Cardiac septum (tissue), 1 donor: ENCODE measurements at regions not wholly inside any gene's neighbourhood (a gene's known extent, or its start where the extent isn't known, plus 50 kb on each side); places are given as distances from the start of the nearest gene placed in this dataset.

Experiments used
- DNase-seq: peaks from one replicate; pipeline ENCODE4 v3.0.0-alpha.2; 2020; ENCODE audit warnings: low spot score
- intact Hi-C: fragments of 100-400 bp; cut with DNase I; formaldehyde crosslinking; loops from one replicate; pipeline ENCODE4 v1.14.0; 2022
- donor health status: DM: no; HTN: no; CAD: no.

DNA sequence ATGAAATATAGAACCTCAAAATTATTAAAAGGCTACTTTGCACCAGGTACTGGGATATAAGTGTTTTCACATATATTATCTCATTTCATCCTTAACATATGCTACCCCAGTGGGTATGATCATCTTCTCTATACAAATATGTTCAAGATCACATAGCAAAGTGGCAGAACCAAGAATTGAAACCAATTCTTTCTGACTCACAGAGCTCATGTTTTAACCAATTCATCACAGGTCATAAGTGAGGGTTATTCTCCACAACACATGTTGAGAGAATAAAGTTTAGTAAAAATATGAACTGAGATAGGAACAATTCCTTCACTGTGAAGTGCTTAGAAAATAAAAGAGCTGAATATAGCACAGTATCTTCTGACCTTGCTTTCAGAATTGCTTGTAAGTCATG, 442.9 kb upstream of the RASGEF1B start:
- intact Hi-C loops: no loop called here
- no peak for DNase-seq

DNA sequence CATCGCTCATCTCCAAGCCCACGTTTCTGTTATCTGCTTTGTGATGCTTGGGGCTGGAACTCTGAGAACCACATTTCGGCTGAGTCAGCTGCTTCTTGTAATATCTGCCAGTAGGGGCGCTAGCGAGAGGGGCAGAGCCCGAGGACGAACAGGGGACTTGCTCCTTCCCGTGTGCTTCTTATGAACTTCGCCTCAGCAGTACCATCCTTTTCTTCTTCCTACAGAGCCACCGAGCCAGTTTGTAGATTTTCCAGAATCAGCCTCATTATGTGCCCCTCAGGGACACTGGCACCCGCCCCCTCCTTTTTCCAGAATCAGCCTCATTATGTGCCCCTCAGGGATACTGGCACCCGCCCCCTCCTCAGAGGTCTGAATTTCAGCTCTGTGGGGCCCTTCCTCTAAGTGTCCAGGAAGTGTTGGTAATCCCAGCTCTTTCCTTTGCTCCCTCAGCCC, 441.7 kb upstream of the RASGEF1B start:
- intact Hi-C loops: no loop called here
- DNase-seq: no peak

DNA sequence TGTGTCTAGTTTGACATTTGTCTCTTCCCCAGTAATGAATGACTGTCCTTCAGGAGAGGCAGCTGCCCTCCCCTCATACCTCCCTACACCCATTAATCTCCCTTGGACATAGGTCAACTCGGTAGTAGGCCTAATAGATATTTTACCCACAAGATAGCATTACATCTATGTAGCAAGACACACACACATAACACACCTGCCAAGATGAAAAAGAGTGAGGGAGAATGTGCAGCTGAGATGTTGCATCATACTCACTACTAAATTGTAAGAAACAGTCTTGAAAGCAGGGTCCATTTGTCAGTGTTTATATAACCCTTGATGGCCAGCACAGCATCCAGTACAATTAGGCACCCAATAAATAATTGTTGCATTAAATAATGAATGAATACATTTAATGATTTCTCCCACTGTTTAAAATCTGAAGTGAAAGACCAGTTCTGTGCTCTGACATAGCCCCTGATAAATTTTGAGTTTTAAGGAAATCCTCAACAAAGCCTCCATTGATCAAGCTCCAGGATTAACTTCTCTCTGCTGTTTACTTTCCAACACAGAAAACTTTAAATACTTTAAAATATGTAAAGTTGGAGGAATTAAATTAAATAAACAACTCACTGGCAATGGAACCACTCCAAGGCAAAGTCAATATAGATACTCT, 440.8 kb upstream of the RASGEF1B start:
- DNase-seq: no peak
- intact Hi-C loops: no loop called here

DNA sequence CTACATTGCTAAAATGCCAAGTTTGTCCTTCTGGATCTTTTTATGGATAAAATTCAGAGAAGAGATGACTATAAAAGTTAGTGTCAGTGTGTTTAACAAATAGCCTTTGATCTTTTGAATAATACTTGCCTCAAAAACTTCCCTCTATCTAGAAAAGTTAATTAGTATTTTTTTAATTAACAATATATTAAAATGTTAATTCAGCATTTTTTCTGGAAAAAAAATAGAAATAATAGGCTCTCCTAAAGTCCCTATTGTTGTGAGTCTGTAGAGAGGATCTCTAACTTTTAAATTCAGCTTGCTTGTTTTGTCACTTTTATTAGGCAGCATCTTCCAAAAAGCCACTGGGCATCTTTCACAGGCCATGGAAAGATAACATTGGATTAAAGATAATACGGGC, 435.2 kb upstream of the RASGEF1B start:
- intact Hi-C loops: no loop called here

DNA sequence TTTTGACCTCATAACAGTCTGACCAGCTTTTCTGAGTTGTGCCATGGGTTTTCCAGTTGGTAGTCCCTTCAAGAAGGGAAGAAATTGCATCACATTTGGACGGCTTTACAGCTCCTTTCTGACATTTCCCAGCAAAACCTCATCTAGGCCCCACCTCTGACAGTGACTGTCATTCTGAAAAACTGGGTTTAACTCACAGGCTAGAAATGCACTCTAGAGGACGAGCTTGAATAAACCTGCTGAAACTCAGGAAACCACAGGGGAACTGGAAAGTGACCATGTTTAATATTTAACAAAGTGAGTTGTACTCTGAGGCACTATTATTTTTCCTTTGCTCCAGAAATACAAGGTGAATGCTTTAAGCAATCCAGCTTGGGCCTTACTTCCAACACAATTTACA, 434.3 kb upstream of the RASGEF1B start:
- no peak for DNase-seq

More for the DNA sequence above, 435.2 kb upstream of the RASGEF1B start:
- no peak for DNase-seq

GRCh38 chr4:81904121-81904520, 432.4 kb upstream of the RASGEF1B start:
- DNase-seq: no peak
- intact Hi-C loops: no loop called here

More for the DNA sequence above, 434.3 kb upstream of the RASGEF1B start:
- intact Hi-C loops: no loop called here

DNA sequence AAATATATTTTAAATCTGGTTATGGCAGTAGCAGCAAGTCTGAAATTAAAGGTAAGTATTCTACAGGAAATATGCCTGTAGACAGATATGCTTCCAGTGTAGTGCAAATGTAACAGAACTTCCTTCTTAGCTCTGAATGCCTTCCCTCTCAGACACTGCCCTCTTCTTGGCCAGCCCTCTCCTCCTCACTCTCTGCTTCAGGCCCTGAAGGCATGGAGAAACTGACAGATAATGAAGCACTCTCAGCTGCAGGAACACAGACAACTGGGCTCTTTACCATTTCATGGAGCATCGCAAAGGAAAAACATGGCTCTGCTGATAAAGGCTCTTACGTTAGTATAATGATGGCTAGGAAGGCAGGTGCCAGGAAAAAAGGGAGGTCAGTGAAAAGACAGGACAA, 431.5 kb upstream of the RASGEF1B start:
- DNase-seq: no peak
- intact Hi-C loops: no loop called here

DNA sequence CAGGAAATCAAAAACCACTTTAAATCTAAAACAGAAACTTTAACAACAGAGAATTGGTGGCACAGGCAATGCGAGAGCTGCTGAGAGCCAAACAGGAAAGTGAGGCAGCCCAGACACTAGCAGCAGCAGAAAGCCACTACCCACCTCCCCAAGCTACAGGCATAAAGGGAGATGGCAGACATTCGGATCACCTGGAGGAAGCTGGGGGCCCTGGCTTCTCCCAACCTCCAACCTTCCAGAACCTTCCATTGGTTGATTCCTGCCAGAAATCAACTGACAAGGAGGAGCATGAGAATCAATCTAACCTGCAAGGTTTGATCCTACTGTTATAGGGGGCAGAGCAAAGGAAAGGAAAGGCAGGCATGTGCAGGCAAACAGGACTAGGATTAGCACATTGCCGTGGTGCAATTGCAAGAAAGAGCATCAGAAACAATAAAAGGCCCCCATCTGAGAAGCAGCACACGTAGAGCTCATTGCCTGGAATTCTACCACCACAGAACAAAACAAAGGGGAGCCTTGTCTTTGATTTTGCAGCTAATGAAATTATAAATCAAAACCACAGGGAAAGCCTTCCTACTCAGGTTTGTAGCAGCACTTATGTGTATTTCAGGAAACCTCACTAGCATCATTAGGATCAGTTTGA, 427.3 kb upstream of the RASGEF1B start:
- intact Hi-C loops: no loop called here

GRCh38 chr4:81896936-81897335, 425.2 kb upstream of the RASGEF1B start:
- DNase-seq: no peak
- intact Hi-C loops: no loop called here

More for the DNA sequence above, 427.3 kb upstream of the RASGEF1B start:
- no peak for DNase-seq

DNA sequence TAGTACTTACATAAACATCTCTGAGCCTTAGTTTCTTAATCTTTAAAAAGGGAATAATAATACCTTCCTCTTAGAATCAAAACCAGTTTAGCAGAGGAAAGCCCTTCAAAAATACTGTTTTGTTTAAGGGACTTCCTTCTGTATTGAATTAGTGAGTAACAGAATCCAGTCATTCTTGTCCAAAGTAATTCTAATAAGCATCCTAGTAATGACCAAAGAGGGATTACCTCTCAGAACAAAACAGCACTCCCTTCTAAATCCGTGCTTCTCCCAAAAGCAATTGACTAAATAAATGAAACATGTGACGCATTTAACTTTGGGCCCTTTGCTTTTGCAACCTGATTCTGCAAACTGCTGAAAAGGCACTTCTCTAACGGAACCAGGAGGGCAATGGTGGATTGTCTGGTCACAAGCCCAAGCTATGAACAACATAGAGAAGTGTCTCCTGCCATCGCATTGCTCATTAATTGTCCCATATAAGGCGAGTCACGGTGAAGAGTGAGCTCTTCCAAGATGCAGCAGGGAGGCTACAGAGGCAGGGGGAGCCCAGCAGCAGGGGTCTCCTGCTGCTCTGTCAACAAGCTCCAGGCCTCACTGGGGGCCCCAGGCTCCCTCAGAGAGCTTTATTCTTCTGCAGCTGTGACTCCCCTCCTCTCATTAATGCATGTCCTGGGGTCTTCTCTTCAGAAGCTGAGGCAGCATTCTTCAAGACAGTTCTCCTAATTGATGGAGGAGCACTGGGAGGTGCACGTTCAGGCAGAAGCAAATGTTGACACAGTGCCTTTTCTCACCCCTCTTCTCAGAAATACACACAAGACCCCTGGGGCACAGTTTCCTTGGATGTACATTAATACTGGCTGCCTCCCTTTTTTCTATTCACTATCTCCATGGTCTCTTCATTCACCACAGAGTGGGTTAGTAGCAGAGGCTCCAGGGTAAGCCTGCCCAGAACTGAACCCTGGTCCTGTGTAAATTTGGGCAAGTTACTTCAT, 419.6 kb upstream of the RASGEF1B start:
- intact Hi-C loops: no loop called here
- no peak for DNase-seq

- DNase-seq: no peak
- intact Hi-C loops: no loop called here
Measured at GRCh38 chr4:81884986-81885385, 413.3 kb upstream of the RASGEF1B start.

GRCh38 chr4:81883530-81884450, 412.1 kb upstream of the RASGEF1B start:
- intact Hi-C loops: no loop called here
- DNase-seq: no peak

DNA sequence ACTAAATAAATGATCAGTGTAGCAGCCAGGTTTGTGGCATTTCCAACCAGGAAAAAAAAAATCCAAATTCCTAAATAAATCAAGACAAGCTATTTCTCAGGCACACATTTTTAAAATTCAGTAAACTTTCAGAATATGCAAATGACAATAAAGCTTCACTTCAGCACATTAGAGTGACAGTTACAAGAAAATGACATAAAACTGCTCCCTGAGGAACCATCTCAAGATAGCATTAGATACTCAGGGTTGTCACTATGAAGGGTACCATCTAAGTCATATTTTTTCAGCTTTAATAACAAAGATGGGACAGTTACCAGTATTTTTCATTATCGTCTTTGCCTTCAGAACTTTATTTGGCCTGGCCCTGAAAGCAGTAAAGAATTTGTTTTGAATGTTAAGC, 411.3 kb upstream of the RASGEF1B start:
- no peak for DNase-seq
- intact Hi-C loops: no loop called here

DNA sequence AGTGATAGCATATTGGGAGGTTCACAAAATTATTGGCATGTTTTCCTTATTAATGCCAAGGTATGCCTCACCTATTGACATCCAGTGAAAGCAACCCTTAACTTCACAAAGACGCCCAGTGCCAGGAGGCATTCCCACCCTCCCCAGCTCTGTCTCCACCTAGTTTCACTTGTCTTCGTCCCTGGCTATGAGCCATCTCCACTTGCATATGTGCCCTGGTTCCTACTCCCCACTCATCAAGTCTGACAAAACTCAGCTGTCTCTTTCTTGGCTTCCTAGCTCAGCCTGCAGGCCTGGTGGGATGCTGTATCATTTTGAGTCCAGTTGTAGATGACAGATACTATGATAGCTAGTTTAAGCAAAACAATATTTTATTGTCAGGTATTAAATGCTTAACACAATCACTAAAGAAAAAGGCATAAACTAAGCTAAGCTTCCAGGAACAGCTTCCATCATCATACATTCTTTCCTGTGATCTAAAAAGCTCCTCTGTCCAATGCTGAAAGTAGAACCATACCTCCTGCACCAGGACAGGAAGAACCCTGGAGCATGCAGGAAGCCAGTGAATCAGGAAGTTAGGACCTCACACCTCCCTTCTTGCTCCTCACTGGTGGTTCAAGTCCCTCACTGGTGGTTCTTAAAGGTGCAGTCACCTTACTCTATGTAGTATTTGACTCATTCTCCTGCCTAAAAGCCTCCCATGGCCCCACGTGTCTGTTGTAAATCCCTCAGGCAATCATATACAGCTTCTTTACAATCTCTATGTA, 410.3 kb upstream of the RASGEF1B start:
- DNase-seq: no peak

GRCh38 chr4:81876106-81876505, 404.4 kb upstream of the RASGEF1B start:
- intact Hi-C loops: no loop called here
- DNase-seq: no peak

More for the DNA sequence above, 410.3 kb upstream of the RASGEF1B start:
- intact Hi-C loops: no loop called here

GRCh38 chr4:81874661-81875515, 403.2 kb upstream of the RASGEF1B start:
- no peak for DNase-seq
- intact Hi-C loops: no loop called here

- intact Hi-C loops: no loop called here
- no peak for DNase-seq
Measured at GRCh38 chr4:81870275-81870674, 398.6 kb upstream of the RASGEF1B start.

GRCh38 chr4:81860111-81860510, 388.4 kb upstream of the RASGEF1B start:
- no peak for DNase-seq
- intact Hi-C loops: no loop called here
